Adrenal gland (tissue), 9 donors: ENCODE measurements at regions not wholly inside any gene's neighbourhood (a gene's known extent, or its start where the extent isn't known, plus 50 kb on each side); places are given as distances from the start of the nearest gene placed in this dataset.

Experiments used
- DNase-seq, 7 donors: peaks; one replicate each; pipeline ENCODE4 v3.0.0-alpha.2; 2019 to 2020
- H3K27ac ChIP-seq, 5 donors: fragments of 200-600 bp; sonication (generic) in 4 of 5; 1 replicate in 3 of 5; 2 replicates in 2 of 5; pipeline versions ENCODE4 v1.5.1 to v1.8.0; 2016 to 2020; ENCODE audit warnings: mild to moderate bottlenecking in 1 of 5
- H3K27me3 ChIP-seq: fragments of 200-600 bp; 2 replicates; pipeline ENCODE4 v1.8.0; 2021
- H3K36me3 ChIP-seq, 2 donors: fragments of 200-600 bp; replicated peaks in 1 of 2; 1 replicate in 1 of 2; 2 replicates in 1 of 2; pipeline versions ENCODE4 v1.5.1 to v1.8.0; 2018 to 2022
- H3K4me1 ChIP-seq, 2 donors: fragments of 200-600 bp; replicated peaks in 1 of 2; 1 replicate in 1 of 2; 2 replicates in 1 of 2; pipeline versions ENCODE4 v1.5.1 to v1.8.0; 2018 to 2021
- H3K4me3 ChIP-seq, 4 donors: fragments of 200-600 bp; sonication (generic) in 3 of 4; one replicate each; pipeline ENCODE4 v1.5.1; 2016 to 2018
- H3K9me3 ChIP-seq, 3 donors: fragments of 200-600 bp; sonication (generic) in 1 of 3; replicated peaks in 1 of 3; 1 replicate in 2 of 3; 2 replicates in 1 of 3; pipeline versions ENCODE4 v1.5.1 to v1.8.0; 2016 to 2021
- CTCF ChIP-seq, 6 experiments: fragments of 450-650 bp in 4 of 6; fragments of 200-600 bp in 2 of 6; sonication (generic) in 1 of 6; IDR thresholded peaks; 1 replicate in 5 of 6; 2 replicates in 1 of 6; pipeline versions ENCODE4 v1.5.1 to v1.8.0; 2016 to 2021; ENCODE audit warnings: antibody characterized with exemption in 6 of 6, mild to moderate bottlenecking in 2 of 6, moderate library complexity in 1 of 6
- POLR2A ChIP-seq, 2 donors: fragments of 450-650 bp; IDR thresholded peaks; one replicate each; pipeline ENCODE4 v1.6.1; 2017; ENCODE audit warnings: antibody characterized with exemption in 2 of 2, mild to moderate bottlenecking in 2 of 2, moderate library complexity in 1 of 2
- WGBS, 4 donors: extraction: QIAGEN DNeasy Blood & Tissue Kit in 2 of 4; methylation state at CpG; one replicate each; pipeline versions ENCODE4 v1.1.5 to v1.1.7; 2013 to 2017; 5-methylcytosine and 5-hydroxymethylcytosine counted together
- intact Hi-C, 2 donors: fragments of 100-400 bp; cut with DNase I; formaldehyde crosslinking; loops; one replicate each; pipeline versions ENCODE4 v1.14.1 to v1.15.0; 2022 to 2023
- donor health status: healthy with polysubstance abuse.
- donor health status: Bipolar disorder and iron deficiency.
- donor health status: DM: yes; HTN: yes; CAD: no.
- donor health status: DM: no; HTN: no; CAD: no.
- donor health status: DM: no; HTN: no; CAD: no.

- Histone ChIP-seq H3K27me3 (no peaks in the 10 kb centered on the region), H3K9me3 (no peaks in the 10 kb centered on the region)
- intact Hi-C loops = loop anchor here in 1 of 2 donors (10.0 kb wide), 2 partner anchors 252 to 372 kb away; no protein-coding TSS in a partner anchor
These were observed 53.7 kb upstream of the UQCRFS1 start for GRCh38 chr19:29266603-29267002.

GRCh38 chr19:29267701-29268100, 54.8 kb upstream of the UQCRFS1 start:
- Histone ChIP-seq H3K27me3 (no peaks in the 10 kb centered on the region), H3K27ac (no peak overlapping the region), H3K36me3 (no peaks in the 10 kb centered on the region), H3K4me3 (no peak overlapping the region), H3K4me1 (no peaks in the 10 kb centered on the region), H3K9me3 (no peaks in the 10 kb centered on the region)
- TF ChIP-seq POLR2A (IDR thresholded peaks at IDR 0.05) (no peak), CTCF (IDR thresholded peaks at IDR 0.05) (no peak)
- DNase-seq = no peak
- intact Hi-C loops = loop anchor here in 1 of 2 donors (10.0 kb wide), 2 partner anchors 253 to 373 kb away; no protein-coding TSS in a partner anchor
- WGBS, 4 donors = 69 to 75% (median 71%) methylated on average over 8 of the region's 8 CpGs

More at GRCh38 chr19:29266603-29267002, 53.7 kb upstream of the UQCRFS1 start:
- no peak for TF ChIP-seq CTCF (IDR thresholded peaks at IDR 0.05)
- no peak for TF ChIP-seq POLR2A (IDR thresholded peaks at IDR 0.05)
- Histone ChIP-seq H3K4me1 (no peaks in the 10 kb centered on the region), H3K27ac (no peak overlapping the region), H3K4me3 (no peak overlapping the region), H3K36me3 (no peaks in the 10 kb centered on the region)
- peak in 1 of 7 donors; percentile 13 for DNase-seq
- WGBS, 4 donors = 76 to 89% (median 82%) methylated on average over 4 of the region's 4 CpGs

GRCh38 chr19:29268103-29268502, 55.2 kb upstream of the UQCRFS1 start:
- Histone ChIP-seq H3K36me3 (no peaks in the 10 kb centered on the region), H3K4me1 (no peaks in the 10 kb centered on the region), H3K27ac (no peak overlapping the region), H3K9me3 (no peaks in the 10 kb centered on the region), H3K27me3 (no peaks in the 10 kb centered on the region), H3K4me3 (no peak overlapping the region)
- no peak for TF ChIP-seq CTCF (IDR thresholded peaks at IDR 0.05)
- intact Hi-C loops = loop anchor here in 1 of 2 donors (10.0 kb wide), 2 partner anchors 253 to 373 kb away; no protein-coding TSS in a partner anchor
- DNase-seq = peak in 1 of 7 donors; percentile 14
- WGBS, 4 donors = 75 to 82% (median 78%) methylated on average over 17 of the region's 17 CpGs

- 37 to 48% (median 42%) methylated on average over 17 to 25 of the region's 25 CpGs for WGBS, 4 donors
- Histone ChIP-seq H3K4me1 (no peaks in the 10 kb centered on the region), H3K4me3 (no peak overlapping the region), H3K27me3 (no peaks in the 10 kb centered on the region), H3K36me3 (no peaks in the 10 kb centered on the region), H3K27ac (no peak overlapping the region), H3K9me3 (no peaks in the 10 kb centered on the region)
- intact Hi-C loops = loop anchor here in 1 of 2 donors (10.0 kb wide), 2 partner anchors 254 to 374 kb away; no protein-coding TSS in a partner anchor
- TF ChIP-seq POLR2A (IDR thresholded peaks at IDR 0.05) (no peak), CTCF (IDR thresholded peaks at IDR 0.05) (no peak)
- peak in 1 of 7 donors; percentile 27 for DNase-seq
These were observed 55.9 kb upstream of the UQCRFS1 start for GRCh38 chr19:29268721-29269393.
